ENCODE measurements at regions not wholly inside any gene's neighbourhood (a gene's known extent, or its start where the extent isn't known, plus 50 kb on each side); places are given as distances from the start of the nearest gene placed in this dataset.

DNA sequence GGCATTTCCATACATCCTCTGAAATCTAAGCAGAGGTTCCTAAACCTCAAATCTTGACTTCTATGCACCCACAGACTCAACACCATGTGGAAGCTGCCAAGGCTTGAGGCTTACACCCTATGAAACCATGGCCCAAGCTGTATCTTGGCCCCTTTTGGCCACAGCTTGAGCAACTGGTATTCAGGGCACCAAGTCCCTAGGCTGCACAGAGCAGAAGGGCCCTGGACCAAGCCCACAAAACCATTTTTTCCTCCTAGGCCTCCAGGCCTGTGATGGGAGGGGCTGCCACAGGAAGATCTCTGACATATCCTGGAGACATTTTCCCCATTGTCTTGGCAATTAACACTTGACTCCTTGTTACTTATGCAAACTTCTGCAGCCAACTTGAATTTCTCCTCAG is 54.4 kb upstream of the IL12A start:
- TF ChIP-seq, protein P1, sequence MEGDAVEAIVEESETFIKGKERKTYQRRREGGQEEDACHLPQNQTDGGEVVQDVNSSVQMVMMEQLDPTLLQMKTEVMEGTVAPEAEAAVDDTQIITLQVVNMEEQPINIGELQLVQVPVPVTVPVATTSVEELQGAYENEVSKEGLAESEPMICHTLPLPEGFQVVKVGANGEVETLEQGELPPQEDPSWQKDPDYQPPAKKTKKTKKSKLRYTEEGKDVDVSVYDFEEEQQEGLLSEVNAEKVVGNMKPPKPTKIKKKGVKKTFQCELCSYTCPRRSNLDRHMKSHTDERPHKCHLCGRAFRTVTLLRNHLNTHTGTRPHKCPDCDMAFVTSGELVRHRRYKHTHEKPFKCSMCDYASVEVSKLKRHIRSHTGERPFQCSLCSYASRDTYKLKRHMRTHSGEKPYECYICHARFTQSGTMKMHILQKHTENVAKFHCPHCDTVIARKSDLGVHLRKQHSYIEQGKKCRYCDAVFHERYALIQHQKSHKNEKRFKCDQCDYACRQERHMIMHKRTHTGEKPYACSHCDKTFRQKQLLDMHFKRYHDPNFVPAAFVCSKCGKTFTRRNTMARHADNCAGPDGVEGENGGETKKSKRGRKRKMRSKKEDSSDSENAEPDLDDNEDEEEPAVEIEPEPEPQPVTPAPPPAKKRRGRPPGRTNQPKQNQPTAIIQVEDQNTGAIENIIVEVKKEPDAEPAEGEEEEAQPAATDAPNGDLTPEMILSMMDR (IDR thresholded peaks at IDR 0.05; ENCODE audit: poor library complexity), result no peak
- TF ChIP-seq EZH2phosphoT487 (IDR thresholded peaks at IDR 0.05; ENCODE audit: low read depth, severe bottlenecking, unreplicated experiment), result no peak
- TF ChIP-seq EZH2 (IDR thresholded peaks at IDR 0.05; ENCODE audit: borderline replicate concordance), result no peak

Measured in hepatocyte (in vitro differentiated cells).